ENCODE measurements at regions not wholly inside any gene's neighbourhood (a gene's known extent, or its start where the extent isn't known, plus 50 kb on each side); places are given as distances from the start of the nearest gene placed in this dataset.
A peak's percentile ranks its signal among the peaks of the same experiment; 100 is the strongest.

DNA sequence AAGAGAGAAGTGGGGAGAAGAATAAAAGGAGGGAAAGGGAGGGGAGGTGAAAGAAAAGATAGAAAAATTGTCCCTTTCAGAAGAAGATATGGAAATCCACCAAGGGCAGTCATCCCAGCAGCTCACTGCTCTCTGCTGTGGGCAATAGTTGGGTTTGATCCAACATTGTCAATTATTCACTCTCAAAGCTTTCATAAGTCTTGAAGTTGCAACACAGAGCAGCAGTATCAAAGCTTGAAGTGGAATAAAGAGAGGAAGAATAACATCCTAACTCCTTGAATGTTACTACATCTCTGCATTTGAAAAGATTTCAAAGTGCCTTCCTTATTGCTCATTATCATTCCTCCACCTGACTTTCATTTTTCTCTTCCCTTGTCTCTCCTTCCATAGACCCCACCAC lies 62.3 kb upstream of the HHIP start:
- H3K4me1 ChIP-seq = no peaks in the 10 kb centered on the region
- DNase-seq = no peak
- TF ChIP-seq, protein P1, sequence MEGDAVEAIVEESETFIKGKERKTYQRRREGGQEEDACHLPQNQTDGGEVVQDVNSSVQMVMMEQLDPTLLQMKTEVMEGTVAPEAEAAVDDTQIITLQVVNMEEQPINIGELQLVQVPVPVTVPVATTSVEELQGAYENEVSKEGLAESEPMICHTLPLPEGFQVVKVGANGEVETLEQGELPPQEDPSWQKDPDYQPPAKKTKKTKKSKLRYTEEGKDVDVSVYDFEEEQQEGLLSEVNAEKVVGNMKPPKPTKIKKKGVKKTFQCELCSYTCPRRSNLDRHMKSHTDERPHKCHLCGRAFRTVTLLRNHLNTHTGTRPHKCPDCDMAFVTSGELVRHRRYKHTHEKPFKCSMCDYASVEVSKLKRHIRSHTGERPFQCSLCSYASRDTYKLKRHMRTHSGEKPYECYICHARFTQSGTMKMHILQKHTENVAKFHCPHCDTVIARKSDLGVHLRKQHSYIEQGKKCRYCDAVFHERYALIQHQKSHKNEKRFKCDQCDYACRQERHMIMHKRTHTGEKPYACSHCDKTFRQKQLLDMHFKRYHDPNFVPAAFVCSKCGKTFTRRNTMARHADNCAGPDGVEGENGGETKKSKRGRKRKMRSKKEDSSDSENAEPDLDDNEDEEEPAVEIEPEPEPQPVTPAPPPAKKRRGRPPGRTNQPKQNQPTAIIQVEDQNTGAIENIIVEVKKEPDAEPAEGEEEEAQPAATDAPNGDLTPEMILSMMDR (IDR thresholded peaks at IDR 0.05) = no peak
- no peaks in the 10 kb centered on the region for H3K9me3 ChIP-seq
- H3K9ac ChIP-seq (ENCODE audit: low read depth in 2 of 2, low read length in 2 of 2) = no peak overlapping the region
- intact Hi-C loops (cut with DNase I) = no loop called here
- H3K4me3 ChIP-seq = no peak overlapping the region
- H3K36me3 ChIP-seq = no peaks in the 10 kb centered on the region
- H3K27me3 ChIP-seq = no peaks in the 10 kb centered on the region
- H3K27ac ChIP-seq = no peak overlapping the region

DNA sequence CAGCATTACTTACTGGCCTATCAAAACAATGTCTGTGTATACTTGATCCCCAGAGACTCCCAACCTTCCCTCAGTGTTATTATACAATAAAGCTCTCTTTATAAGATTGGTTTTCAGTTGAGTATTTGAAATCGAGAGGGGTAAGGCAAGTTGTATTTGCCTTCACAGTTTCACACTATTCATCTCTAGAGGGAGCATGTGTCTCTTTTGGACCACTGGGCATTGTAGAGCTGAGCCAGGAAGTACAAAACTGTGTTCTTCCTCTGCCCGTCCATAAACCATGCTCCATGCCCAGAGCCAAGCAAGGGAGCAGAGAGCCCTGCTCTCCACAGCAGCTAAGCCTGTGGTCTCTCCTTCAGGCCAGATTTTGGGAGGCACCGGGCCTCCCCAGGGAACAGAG lies 61.5 kb upstream of the HHIP start:
- Histone ChIP-seq H3K27me3 (no peaks in the 10 kb centered on the region), H3K27ac (no peak overlapping the region), H3K4me1 (no peaks in the 10 kb centered on the region), H3K9me3 (no peaks in the 10 kb centered on the region), H3K36me3 (no peaks in the 10 kb centered on the region), H3K9ac (ENCODE audit: low read depth in 2 of 2, low read length in 2 of 2) (no peak overlapping the region), H3K4me3 (no peak overlapping the region)
- TF ChIP-seq, protein P1 (IDR thresholded peaks at IDR 0.05) = no peak
- no peak for DNase-seq
- intact Hi-C loops (cut with DNase I) = no loop called here

DNA sequence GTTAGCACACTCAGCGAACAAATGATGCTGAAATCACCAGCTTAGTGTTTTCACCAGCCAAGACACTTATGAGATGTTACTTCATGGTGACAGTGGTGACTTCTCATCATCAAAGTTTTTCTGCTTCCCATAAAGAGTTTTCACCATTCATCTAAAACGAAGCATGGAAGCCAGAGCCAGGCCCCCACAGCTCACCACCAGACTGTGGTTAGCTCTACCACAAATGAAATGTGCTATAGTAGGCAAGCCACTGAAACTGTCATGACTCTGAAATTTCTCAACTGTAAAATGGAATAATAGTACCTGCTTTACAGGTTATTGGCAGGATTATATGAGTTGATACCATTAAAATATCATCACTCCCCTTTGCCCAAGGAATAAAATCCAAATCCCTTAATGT lies 56.4 kb upstream of the HHIP start:
- no peaks in the 10 kb centered on the region for H3K9me3 ChIP-seq
- no peak overlapping the region for H3K4me3 ChIP-seq
- H3K36me3 ChIP-seq = no peaks in the 10 kb centered on the region
- DNase-seq = no peak
- no peak overlapping the region for H3K27ac ChIP-seq
- TF ChIP-seq, protein P1 (IDR thresholded peaks at IDR 0.05) = no peak
- no peak overlapping the region for H3K9ac ChIP-seq (ENCODE audit: low read depth in 2 of 2, low read length in 2 of 2)
- intact Hi-C loops (cut with DNase I) = no loop called here
- H3K4me1 ChIP-seq = peaks cover 3% of the 10 kb centered on the region
- no peaks in the 10 kb centered on the region for H3K27me3 ChIP-seq

DNA sequence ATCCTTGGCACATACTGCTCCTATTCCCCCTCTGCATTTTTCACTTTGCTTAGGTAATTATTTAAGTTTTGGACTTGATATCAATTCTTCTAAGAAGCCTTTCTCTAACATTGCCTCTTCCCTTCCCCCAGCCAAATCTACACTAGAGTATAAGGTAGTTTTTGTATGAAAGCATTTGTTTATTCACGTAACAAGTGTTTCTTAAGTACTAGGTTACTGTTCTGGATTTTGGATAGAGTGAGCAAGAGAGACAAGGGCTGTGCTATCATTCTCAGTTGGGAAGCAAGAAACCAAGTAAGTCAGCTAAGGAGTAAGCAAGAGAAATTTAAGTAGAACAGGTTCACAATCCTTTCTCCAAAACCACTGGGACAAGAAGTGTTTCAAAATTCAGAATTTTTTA lies 55.9 kb upstream of the HHIP start:
- H3K4me1 ChIP-seq = peaks cover 3% of the 10 kb centered on the region
- intact Hi-C loops (cut with DNase I) = no loop called here
- no peaks in the 10 kb centered on the region for H3K9me3 ChIP-seq
- DNase-seq = no peak
- H3K4me3 ChIP-seq = no peak overlapping the region
- H3K9ac ChIP-seq (ENCODE audit: low read depth in 2 of 2, low read length in 2 of 2) = no peak overlapping the region
- H3K36me3 ChIP-seq = no peaks in the 10 kb centered on the region
- H3K27ac ChIP-seq = no peak overlapping the region
- TF ChIP-seq, protein P1 (IDR thresholded peaks at IDR 0.05) = no peak
- H3K27me3 ChIP-seq = no peaks in the 10 kb centered on the region

DNA sequence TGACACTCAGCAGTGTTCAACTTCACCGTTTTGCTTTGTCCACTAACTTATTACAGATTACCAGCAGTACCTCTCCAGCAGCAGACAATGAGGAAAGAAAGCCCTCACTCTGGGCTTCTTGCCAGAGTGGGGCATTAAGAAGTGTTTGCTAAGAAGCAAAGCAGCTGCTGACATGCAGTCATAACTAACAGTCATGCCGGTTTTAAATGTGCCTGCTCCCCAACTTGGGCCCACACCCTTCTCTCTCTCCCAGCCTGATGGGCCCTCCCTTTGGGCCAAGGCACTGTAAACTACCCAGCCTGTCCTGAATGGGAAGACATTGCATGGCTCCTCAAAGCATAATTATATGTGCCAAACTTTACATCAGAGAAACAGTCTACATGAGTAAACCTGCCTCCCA lies 54.6 kb upstream of the HHIP start:
- Histone ChIP-seq H3K9ac (ENCODE audit: low read depth in 2 of 2, low read length in 2 of 2) (no peak overlapping the region), H3K9me3 (no peaks in the 10 kb centered on the region), H3K4me1 (peaks cover 3% of the 10 kb centered on the region), H3K4me3 (no peak overlapping the region), H3K36me3 (no peaks in the 10 kb centered on the region), H3K27ac (no peak overlapping the region), H3K27me3 (no peaks in the 10 kb centered on the region)
- intact Hi-C loops (cut with DNase I) = no loop called here
- TF ChIP-seq, protein P1 (IDR thresholded peaks at IDR 0.05) = no peak
- DNase-seq = peak; percentile 68

DNA sequence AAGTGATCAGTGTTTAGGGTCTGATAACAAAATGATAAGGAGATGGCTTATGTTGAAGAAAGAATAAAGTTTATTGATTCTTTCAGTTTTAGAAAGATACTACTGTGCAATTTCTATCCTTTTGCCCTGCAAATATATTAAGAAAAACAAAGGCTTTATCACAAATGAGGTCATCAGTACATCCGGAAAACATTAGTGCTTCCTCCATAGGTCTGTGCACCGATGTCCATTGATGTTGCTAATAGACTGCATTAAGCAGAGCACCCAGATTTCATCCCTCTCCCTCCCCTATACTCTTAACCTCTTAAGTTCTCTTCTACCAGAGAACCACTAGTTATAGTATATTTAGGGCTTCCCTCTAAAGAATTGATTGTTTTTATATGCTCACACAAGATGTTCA lies 53.7 kb upstream of the HHIP start:
- intact Hi-C loops (cut with DNase I) = no loop called here
- no peak for DNase-seq
- TF ChIP-seq, protein P1 (IDR thresholded peaks at IDR 0.05) = no peak
- peaks cover 3% of the 10 kb centered on the region for H3K4me1 ChIP-seq
- no peaks in the 10 kb centered on the region for H3K27me3 ChIP-seq
- H3K27ac ChIP-seq = no peak overlapping the region
- no peaks in the 10 kb centered on the region for H3K36me3 ChIP-seq
- H3K4me3 ChIP-seq = no peak overlapping the region
- H3K9me3 ChIP-seq = no peaks in the 10 kb centered on the region
- no peak overlapping the region for H3K9ac ChIP-seq (ENCODE audit: low read depth in 2 of 2, low read length in 2 of 2)

Measured in colonic mucosa (tissue), 4 donors.